ENCODE measurements at regions not wholly inside any gene's neighbourhood (a gene's known extent, or its start where the extent isn't known, plus 50 kb on each side); places are given as distances from the start of the nearest gene placed in this dataset.

GRCh38 chr14:36048667-36049066 is 127.9 kb downstream of the PTCSC3 start:
- Histone ChIP-seq H3K36me3 (no peaks in the 10 kb centered on the region), H3K27me3 (no peaks in the 10 kb centered on the region), H3K4me1 (no peaks in the 10 kb centered on the region), H3K4me3 (no peak overlapping the region), H3K27ac (no peak overlapping the region), H3K9me3 (no peaks in the 10 kb centered on the region)
- TF ChIP-seq POLR2A (IDR thresholded peaks at IDR 0.05) (no peak), POLR2AphosphoS5 (IDR thresholded peaks at IDR 0.05) (no peak)
- TF ChIP-seq, protein P1, sequence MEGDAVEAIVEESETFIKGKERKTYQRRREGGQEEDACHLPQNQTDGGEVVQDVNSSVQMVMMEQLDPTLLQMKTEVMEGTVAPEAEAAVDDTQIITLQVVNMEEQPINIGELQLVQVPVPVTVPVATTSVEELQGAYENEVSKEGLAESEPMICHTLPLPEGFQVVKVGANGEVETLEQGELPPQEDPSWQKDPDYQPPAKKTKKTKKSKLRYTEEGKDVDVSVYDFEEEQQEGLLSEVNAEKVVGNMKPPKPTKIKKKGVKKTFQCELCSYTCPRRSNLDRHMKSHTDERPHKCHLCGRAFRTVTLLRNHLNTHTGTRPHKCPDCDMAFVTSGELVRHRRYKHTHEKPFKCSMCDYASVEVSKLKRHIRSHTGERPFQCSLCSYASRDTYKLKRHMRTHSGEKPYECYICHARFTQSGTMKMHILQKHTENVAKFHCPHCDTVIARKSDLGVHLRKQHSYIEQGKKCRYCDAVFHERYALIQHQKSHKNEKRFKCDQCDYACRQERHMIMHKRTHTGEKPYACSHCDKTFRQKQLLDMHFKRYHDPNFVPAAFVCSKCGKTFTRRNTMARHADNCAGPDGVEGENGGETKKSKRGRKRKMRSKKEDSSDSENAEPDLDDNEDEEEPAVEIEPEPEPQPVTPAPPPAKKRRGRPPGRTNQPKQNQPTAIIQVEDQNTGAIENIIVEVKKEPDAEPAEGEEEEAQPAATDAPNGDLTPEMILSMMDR (IDR thresholded peaks at IDR 0.05), result no peak
- intact Hi-C loops (cut with DNase I; ENCODE audit: low total_unique reads), result no loop called here
- DNase-seq (ENCODE audit: low spot score in 2 of 2), result no peak

DNA sequence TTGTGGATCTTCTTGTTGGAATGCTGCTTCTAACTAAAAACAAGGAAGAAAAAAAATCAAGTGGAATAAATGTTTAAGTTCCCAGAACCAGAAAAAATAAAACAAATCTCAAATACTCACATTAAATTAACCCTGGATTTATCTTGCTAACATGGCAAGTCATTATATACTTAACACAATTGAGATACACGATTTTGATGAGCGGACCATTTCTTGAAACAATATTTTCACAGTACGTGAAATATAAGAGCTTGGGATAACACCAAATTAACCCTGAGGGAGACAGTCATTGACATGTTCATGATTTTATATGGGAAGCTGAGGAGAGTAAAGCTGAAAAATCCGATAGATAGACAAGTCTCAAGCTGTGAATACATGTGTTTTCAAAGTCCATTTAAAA is 128.6 kb downstream of the PTCSC3 start:
- TF ChIP-seq, protein P1 (IDR thresholded peaks at IDR 0.05), result no peak
- TF ChIP-seq POLR2AphosphoS5 (IDR thresholded peaks at IDR 0.05) (no peak), POLR2A (IDR thresholded peaks at IDR 0.05) (no peak)
- Histone ChIP-seq H3K4me3 (no peak overlapping the region), H3K27ac (no peak overlapping the region), H3K9me3 (no peaks in the 10 kb centered on the region), H3K4me1 (no peaks in the 10 kb centered on the region), H3K36me3 (no peaks in the 10 kb centered on the region), H3K27me3 (no peaks in the 10 kb centered on the region)
- intact Hi-C loops (cut with DNase I; ENCODE audit: low total_unique reads), result no loop called here
- DNase-seq (ENCODE audit: low spot score in 2 of 2), result no peak

DNA sequence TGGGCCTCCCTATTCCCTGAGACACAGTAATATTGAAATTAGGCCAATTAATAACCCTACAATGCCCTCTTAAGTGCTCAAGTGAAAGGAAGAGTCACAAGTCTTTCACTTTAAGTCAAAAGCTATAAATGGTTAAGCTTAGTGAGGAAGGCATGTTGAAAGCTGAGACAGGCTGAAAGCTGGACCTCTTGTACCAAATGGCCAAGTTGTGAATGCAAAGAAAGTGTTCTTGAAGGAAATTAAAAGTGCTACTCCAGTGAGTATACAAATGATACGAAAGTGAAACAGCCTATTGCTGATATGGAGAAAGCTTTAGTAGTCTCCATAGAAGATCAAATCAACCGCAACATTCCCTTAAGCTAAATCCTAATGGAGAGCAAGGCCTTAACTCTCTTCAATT is 140.8 kb downstream of the PTCSC3 start:
- Histone ChIP-seq H3K4me1 (no peaks in the 10 kb centered on the region), H3K27me3 (no peaks in the 10 kb centered on the region), H3K27ac (no peak overlapping the region), H3K36me3 (no peaks in the 10 kb centered on the region), H3K4me3 (no peak overlapping the region), H3K9me3 (no peaks in the 10 kb centered on the region)
- TF ChIP-seq, protein P1 (IDR thresholded peaks at IDR 0.05), result no peak
- no peak for TF ChIP-seq POLR2A (IDR thresholded peaks at IDR 0.05)
- no peak for TF ChIP-seq POLR2AphosphoS5 (IDR thresholded peaks at IDR 0.05)
- no peak for DNase-seq (ENCODE audit: low spot score in 2 of 2)
- intact Hi-C loops (cut with DNase I; ENCODE audit: low total_unique reads), result no loop called here

DNA sequence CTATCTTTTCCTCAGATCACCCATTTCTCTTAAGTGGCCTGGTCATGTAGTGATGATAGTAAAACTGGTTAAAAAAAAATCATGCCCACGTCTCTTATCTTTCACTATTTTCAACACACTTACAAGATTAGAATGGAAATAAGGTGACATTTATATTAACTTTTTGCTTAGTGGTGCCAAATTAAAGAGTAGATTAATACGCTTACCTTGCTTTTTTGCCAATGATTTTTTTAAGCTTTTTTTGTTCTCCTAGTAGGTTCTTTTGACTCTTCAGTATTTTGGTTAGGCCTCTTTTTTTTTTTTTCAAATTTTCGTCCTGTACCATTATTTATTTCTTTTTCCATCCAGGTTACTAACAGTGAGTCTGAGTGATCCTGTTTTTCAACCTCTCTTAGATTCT is 147.9 kb downstream of the PTCSC3 start:
- Histone ChIP-seq H3K36me3 (no peaks in the 10 kb centered on the region), H3K4me1 (no peaks in the 10 kb centered on the region), H3K9me3 (no peaks in the 10 kb centered on the region), H3K27ac (no peak overlapping the region), H3K27me3 (no peaks in the 10 kb centered on the region), H3K4me3 (no peak overlapping the region)
- TF ChIP-seq, protein P1 (IDR thresholded peaks at IDR 0.05), result no peak
- TF ChIP-seq POLR2A (IDR thresholded peaks at IDR 0.05), result no peak
- no peak for TF ChIP-seq POLR2AphosphoS5 (IDR thresholded peaks at IDR 0.05)
- DNase-seq (ENCODE audit: low spot score in 2 of 2), result no peak
- intact Hi-C loops (cut with DNase I; ENCODE audit: low total_unique reads), result no loop called here

- intact Hi-C loops (cut with DNase I; ENCODE audit: low total_unique reads), result no loop called here
- no peak overlapping the region for H3K4me3 ChIP-seq
- H3K36me3 ChIP-seq, result no peaks in the 10 kb centered on the region
These were observed 148.3 kb downstream of the PTCSC3 start for GRCh38 chr14:36028218-36028617.

More at GRCh38 chr14:36028218-36028617, 148.3 kb downstream of the PTCSC3 start:
- H3K27ac ChIP-seq, result no peak overlapping the region
- H3K9me3 ChIP-seq, result no peaks in the 10 kb centered on the region
- TF ChIP-seq, protein P1 (IDR thresholded peaks at IDR 0.05), result no peak
- TF ChIP-seq POLR2AphosphoS5 (IDR thresholded peaks at IDR 0.05) (no peak), POLR2A (IDR thresholded peaks at IDR 0.05) (no peak)
- DNase-seq (ENCODE audit: low spot score in 2 of 2), result no peak
- no peaks in the 10 kb centered on the region for H3K27me3 ChIP-seq
- H3K4me1 ChIP-seq, result no peaks in the 10 kb centered on the region

All from breast epithelium (tissue), 4 donors.